ENCODE measurements at regions not wholly inside any gene's neighbourhood (a gene's known extent, or its start where the extent isn't known, plus 50 kb on each side); places are given as distances from the start of the nearest gene placed in this dataset.
"Not testable (repeated sequence)": the region's sequence is repeated elsewhere in the genome, so short reads cannot be mapped to it uniquely, and the experiment has no call there.

DNA sequence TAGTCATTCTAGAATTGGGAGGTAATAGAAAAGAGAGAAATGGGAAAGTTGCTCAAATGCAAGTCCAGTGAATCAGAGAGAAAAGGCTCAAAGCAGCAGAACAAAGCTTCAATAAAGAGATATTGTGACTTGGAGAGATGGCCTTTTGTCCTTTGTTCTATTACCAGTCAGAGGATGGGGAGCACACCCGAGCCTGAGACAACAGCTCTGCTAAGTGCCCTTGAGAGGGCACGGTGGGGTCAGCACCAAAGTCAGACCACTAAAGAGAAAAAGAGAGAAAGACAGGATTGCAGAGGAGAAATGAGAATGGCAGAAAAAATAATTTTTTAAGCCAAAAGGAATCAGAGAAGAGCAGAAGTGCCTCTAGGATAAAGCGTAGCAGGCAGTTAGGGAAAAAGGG, 553.1 kb downstream of the TTLL7 start:
- DNase-seq = not testable (repeated sequence)

DNA sequence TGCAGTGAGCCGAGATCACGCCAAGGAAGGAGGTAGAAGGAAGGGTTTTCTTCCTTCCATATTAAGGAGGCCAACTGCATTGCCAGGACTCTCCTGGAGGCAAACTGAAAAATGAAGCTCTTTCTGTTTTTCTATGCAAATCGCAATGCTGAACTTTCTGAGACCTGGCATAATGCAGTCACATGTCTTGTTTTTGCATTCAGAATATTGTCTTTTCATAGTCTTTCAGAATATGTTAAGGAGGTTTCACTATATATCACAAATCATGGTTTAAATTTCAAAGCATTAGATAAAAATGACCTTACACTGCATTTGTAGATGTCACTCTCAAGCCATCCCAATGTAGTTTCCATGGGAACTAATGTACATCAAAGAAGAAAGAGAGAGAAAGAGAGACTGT, 556.5 kb downstream of the TTLL7 start:
- not testable (repeated sequence) for DNase-seq

DNA sequence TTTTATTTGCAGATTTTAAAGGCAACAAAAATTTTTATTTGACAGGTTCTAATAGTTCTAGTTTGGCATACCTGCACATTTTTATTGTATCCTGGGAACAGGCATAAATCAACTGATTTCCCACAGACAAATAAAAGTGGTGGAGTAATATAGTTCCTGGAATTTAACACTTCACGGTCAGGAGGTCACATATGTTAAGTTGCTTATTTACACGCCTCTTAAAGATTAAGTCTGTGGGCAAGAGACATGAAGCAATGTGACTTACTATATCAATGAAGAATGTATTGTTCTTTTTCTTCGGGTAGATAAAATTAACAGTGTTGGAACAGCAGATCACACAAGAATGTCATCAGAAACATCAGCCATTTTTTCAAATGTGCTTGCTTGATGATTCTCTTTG, 558.3 kb downstream of the TTLL7 start:
- DNase-seq = not testable (repeated sequence)

DNA sequence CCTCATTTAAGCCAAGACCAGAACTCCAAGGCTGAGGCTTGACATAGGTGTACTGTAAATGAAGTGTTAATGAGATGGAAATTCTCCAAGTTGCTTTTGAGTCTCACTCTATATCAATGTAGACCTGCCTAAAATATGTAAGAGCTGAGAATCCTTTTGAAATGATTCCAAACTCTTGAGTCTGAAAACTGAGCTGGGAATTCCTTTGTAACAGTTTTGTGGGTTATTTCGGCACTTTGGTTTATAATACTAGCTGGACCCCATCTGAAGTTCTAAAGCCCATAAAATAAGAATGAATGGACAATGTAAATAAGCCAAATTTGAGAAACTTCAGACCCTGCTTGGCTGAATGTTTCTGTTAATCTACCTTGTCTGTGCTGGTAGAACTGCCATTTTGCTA, 558.9 kb downstream of the TTLL7 start:
- DNase-seq = not testable (repeated sequence)

DNA sequence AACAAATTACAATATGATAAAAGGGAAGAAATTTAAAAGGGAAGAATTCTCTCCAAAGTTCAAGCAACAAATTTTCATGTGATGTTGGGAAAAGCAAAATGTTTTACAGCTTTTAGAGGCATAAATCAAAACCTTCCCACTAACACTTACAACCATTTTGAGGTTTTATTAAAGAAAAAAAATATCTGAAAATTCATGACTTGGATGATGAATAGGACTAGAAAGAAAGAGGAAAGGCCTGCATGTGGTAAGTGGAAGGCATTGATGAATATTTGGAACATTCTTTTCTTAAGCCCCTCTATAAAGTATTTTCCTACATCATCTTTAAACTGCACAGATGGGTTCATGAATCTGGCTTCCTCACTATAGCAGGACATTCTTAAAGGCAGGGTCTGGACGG, 560.6 kb downstream of the TTLL7 start:
- DNase-seq = not testable (repeated sequence)

DNA sequence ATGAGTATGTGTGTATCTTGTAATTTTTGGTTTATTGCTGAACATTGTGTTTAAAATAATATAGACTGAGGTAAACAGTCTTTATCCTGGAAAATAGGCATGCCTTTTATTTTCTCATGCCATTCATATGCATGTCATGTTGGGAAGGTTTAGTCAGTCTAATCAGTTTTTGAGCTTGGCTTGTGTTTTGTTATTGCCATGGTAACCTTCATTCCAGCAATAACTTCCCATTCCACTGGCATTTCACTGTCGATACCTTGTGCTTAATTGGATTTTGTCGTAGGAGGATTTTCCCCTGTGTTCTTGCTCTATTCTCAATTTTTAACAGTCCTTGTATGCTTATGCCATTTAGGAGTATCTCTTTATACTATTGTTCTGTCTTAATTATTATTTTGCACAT, 563.6 kb downstream of the TTLL7 start:
- DNase-seq = not testable (repeated sequence)

DNA sequence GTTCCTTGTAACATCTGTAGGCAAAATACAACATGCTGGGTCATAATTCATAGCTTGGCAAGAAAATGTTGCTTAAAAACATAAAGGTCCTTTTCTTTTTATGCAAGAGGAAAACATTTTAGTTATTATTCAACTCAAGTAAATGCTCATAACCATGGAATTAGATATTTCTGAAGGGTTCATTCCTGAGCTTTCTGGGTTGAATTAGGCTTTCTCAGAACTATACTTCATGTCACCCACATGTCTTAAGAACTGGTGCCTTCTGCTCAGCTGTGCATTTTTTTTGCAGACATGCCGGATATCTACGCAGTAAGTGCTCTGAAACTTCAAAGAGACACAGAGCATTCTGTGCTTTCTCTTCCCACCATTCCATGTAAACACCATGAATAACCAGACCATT, 571.4 kb downstream of the TTLL7 start:
- DNase-seq = not testable (repeated sequence)

DNA sequence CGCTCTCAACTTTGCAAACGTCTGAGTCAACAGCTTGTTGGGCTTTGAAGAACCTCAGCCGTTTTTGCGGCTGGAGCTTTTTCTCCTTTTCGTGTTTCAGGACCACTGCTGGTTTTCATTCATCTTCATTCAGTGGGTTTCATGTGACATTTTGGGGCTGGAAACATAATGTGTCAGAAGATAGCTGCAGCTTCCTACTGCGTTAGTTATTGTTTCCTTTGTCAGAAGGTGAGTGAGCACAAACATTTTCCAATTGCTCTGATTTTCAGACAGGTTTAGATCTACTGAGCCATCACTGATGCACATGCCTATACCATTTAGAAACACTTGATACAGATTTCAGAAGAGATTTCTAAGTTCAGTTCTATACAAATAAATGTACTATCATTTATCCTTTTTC, 575.5 kb downstream of the TTLL7 start:
- not testable (repeated sequence) for DNase-seq

DNA sequence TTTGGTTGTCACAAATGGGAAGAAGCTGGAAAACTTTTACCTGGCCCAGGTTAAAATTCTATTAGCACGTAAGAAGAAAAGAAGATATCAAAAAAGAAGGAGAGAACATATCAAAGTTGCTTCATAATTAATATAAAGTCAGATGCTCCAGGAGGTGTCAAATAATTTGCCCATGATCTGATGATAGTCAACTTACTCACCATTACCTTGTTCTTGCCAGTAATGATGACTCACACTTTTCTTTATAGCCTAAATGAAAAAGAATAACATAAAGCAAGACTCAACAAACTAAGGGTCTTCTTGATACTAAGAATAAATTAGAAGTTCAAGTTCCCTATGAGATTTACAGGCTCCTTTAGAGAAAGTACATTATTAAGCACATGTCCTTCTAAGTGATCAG, 580.4 kb downstream of the TTLL7 start:
- DNase-seq = no peak

DNA sequence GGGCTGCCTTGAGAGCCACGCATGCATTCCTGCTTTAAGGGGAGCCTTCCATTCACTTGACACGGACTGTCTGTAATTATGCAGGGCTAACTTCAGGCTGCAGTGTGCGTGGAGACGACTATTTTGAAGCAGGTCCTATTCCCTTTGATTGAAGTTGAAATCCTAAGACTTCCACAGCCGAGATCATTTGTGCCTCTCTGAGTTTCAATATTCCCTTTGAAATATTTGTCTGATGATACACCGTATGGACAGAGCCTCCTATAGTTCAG, 585.2 kb downstream of the TTLL7 start:
- DNase-seq = not testable (repeated sequence)

DNA sequence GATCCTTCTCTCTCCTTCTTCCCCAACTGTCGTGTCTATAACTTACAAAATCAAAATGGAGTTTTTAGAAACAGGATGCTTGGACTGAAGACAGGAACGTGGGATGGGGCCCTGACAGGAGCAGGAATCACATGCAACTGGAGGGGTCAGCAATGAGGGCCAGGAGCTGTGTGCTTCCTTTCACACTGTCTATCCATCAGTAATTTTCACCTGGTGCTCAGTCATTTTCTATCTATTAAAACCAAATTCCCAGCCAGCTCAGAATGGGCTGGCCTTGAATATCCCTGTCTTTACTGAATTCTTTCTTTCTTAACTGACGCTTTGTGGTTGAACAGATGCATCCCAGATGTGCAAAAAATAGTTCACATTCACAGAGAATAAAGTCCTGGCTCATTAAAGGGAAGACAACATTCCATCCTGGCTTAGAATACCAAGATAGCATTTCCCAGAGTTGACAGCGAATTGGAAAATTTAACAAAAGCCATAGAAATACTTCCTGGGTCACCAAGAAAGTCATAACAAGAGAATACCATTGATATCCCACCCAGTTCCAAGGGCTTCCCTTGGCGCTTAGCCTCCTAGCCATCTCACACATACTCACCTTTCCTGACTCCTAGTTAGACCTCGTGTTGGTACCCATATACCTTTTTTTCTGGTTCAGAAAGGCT, 588.1 kb downstream of the TTLL7 start:
- DNase-seq = not testable (repeated sequence)

DNA sequence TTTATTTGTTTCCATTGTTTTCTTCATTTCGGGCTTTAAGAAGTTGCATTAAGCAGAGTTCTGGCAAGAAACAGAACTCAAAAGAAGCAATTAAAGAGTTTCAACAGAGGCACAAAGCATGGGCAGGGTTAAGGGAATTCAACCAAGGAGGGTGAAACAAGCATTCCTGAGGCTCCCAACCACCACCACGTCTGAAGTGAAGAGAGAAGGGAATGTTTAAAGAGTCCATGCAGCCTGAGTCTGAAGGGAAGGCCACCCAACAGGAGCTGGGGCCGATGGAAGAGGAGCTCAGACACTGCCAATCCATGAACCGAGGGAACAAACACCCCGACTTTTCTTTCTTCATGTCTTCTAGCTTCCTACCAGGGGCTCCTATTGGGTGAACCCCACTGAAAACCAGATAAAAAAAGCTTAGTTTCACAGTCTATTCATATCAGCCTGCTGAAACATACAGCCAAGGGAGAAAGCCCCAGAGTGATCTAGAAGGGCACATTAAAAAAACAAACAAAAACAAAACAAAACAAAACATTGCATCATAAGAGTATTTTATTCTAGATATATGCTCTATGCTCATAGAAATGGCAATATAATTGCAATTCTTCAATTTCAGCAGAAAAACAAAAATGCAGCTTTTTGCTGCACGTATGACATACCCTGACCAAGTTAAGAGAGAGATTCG, 592.1 kb downstream of the TTLL7 start:
- not testable (repeated sequence) for DNase-seq

DNA sequence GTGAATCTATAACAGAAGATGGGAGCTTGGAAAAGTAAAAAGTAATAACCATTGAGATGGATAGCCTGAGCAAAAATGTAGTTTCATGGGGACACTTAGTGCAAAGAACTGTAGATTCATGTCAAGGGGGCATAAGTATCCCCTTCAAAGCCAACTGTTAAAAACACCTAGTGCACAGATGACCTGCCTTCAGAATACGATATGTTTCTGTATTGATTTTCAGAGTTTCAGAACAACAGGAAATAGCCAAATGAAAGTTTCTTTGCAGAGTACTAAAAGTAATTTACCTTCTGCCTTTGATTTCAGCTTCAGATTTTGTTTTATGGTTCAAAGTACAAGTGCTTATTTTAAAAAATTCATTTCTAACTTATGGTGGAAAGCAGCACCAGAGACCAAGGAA, 593.1 kb downstream of the TTLL7 start:
- DNase-seq = not testable (repeated sequence)

DNA sequence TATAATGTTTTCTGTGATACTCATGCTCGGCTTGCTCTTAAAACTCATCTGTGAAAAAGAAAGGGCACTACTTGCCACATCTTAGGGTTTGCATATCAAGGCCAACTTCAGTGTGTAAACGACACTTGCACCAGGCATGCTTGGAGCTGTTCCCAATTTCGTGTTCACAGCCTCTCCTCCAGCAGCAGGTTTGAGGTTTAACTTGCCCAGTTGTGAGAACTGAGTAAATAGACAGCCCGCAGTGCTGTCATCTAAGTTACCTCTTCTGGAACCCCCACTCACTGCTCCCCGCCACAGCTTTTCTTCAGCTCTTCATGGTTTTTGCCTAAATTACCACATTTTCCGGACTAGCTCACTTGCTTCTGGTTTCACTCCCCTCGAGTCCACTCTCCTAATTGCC, 595.4 kb downstream of the TTLL7 start:
- DNase-seq = not testable (repeated sequence)

DNA sequence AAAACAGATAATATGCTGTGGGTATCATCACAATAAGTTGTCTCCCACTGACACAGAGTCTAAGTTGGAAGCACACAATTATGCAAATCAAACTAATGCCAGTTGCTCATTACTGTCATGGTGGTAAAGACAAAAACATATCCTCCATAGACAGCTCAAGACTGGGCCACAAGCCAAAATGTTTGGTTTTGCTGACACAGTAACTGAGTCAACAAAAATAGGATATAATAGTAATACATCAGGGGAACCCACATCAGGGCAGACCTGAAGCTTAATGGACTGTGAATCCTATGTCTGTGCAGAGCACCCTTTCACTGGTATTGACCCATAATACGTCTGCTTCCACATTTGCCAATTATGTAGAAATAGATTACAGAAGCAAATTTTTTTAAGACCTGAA, 597.8 kb downstream of the TTLL7 start:
- DNase-seq = not testable (repeated sequence)

DNA sequence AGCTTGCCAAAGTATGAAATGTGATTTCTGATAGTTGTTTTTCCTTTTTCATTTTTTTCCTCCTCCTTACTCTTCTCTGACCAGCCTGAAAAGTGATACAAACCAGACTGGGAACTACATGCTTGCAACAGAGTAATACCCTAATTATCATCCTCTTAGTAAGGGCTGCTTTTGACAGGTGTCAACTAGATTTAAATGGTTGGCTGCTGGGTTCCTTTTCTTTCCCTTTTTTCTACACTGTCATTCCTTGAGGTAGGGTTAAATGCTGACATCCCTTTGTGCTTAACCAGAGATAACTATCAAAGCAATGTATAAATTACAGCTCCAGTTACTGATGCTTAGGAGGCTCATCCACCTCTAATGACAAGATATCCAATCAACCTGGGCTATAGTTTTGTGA, 598.8 kb downstream of the TTLL7 start:
- DNase-seq = not testable (repeated sequence)

DNA sequence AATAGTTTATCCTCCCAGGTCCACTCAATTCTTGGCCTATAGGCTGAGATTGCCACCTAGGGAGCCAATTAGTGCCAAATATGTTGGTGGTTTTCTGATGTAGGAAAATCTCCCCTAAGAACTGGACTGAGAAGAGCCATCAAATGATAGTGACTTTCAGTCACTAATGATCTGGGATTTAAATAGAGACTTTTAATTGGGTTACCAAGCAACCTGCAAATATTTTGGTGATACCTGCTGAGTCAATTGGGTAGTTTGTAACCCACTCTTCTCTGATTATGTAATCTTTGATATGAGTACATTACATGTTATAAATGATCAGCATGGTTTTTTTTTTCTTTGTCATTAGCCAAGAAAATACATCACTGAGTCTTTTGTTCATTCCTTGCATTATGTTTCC, 600.8 kb downstream of the TTLL7 start:
- not testable (repeated sequence) for DNase-seq

DNA sequence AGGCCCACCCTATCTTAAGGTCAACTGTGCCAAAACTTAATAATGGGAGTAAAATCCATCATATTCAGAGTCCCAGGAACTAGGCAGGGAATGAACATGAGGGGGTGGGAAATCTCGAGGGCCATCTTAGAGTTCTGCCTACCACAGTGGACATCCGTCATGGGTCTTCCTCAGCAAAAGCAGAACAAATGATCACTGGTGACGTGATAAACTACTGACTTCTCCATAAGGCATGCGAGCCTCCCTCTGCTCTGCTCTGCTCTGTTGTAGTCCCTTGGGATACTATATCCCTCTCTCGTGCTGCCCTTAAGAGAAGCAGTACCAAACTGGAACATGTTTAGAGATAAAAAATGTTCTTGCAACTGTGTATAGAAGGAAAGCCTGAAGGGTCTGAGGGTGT, 603.8 kb downstream of the TTLL7 start:
- not testable (repeated sequence) for DNase-seq

DNA sequence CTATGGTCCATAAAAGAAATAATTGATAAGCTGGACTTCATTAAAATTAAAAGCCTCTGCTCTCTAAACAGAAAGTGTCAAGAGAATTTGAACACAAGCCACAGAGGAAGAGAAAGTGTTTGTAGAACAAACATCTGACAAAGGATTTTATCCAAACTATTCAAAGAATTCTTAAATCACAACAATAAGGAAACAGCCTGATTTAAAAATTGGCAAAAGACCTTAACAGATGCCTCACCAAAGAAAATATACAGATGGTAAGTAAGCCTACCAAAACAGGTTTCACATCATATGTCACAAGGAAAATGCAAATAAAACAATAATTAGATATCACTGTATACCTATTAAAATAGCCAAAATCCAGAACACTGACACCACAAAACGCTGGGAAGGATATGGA, 612.0 kb downstream of the TTLL7 start:
- DNase-seq = not testable (repeated sequence)

DNA sequence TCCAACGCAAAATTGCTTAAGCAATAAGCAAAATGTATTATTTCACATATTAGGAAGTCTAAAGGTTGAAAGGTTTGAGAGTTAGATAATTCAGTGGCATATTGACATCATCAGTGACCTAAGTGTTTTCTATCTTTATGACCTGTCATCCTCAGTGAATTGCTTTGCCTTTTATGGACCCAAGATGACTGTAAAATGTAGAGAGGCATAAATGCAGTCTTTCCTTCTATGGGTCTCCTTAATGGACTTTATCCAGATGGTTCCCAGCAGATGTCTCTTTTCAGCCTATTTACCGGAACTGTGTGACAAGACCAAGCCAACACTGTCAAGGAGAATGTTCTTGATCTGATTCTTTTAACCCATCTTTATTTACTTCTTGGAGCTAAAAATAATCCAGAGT, 615.8 kb downstream of the TTLL7 start:
- DNase-seq = not testable (repeated sequence)

DNA sequence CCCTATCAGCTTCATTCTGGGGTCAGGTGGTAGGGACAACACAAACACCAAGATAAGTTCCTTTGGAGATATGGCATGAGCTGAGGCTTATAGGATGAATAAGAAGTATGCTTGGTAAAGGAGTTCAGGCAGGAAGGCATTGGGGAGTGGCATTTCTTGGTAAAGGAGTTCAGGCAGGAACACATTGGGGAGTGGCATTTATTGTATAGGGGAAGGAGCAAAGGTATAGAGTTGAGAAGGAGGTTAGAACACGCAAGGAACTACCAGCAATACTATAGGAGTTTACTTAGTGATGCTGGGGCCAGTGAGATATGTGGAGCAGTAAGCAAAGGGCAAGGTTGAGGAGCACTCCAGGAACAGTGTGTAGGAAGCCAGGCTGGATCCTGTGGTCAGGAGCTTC, 625.9 kb downstream of the TTLL7 start:
- DNase-seq = not testable (repeated sequence)

DNA sequence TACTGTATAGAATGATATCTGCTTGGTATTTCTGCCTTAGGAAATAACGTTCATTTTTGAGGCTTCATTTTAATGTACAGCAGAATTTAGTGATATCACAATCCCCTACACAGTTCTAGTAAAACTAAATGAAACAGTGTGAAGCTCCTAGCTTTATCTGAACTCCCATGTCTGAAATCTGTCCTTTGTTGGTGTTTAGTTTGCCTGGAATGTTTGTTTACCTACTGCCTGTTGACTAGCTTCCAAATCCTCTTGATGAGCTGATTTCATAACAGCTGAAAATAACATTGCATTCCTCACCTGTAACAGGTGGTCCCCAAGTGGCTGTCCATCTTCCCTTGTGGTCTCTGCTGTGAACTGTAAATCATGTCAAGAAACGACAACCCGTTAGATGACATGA, 629.1 kb downstream of the TTLL7 start:
- DNase-seq = not testable (repeated sequence)

DNA sequence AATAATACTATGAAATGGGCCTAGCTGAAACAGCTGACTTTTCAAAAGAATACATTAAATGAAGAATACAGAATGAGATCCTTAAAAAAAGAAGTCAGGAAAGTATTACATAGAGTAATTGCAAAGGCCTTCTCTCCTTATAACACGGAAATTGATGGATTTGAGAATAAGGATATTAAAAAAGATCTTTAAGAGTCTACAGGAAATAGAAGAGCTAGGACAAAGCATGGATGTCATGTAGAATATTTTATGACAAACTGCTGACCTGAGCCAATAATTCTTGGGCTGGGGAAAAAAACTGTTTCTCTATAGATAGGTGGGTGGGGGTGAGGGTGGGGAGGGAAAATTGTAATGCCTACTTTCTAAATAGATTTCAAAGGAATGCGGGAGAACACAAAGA, 633.6 kb downstream of the TTLL7 start:
- DNase-seq = not testable (repeated sequence)

DNA sequence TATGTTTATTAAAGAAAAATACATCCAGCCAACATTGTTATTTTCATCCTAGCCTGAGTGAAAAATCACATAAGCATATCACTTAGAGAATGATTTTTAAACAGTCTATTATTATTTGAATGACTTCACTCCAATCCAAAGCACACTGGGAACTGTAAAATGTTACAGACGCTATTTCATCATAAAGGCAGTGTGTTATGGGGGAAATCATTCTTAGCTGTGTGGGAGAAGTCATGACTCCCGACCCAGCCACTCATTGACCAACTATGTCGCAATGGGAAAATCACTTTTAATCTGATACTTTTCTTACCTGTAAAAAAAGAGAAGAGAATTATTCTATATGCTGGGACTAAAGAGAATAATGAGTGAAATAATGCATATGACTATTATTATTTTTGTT, 653.6 kb downstream of the TTLL7 start:
- DNase-seq = not testable (repeated sequence)

DNA sequence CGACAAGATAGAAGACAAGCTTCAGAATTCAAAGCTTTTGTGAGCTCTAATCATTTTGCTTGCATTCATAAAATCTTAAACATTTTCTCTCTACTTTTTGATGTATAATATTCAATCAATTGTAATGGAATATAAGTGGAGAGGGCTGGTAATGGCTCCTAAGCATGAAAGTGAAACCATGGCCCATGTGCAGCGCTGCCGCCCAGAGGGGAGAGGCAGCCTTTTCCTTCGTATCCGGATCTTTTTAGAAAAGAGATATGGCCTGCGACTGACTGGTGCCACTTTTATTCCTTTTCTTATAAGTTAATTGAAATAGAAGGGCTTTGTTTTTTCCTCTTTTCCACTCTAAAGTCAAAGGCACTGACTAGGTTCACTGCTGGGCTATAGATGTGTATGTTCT, 655.2 kb downstream of the TTLL7 start:
- not testable (repeated sequence) for DNase-seq
